GM18907 (cell line): ENCODE measurements at regions not wholly inside any gene's neighbourhood (a gene's known extent, or its start where the extent isn't known, plus 50 kb on each side); places are given as distances from the start of the nearest gene placed in this dataset.

Source experiments
- ATAC-seq: cut with Tn5 transposase; IDR thresholded peaks from one replicate; pipeline ENCODE4 v1.9.1; 2021; ENCODE audit warnings: mild to moderate bottlenecking, moderate library complexity; ENCODE audit not compliant: unreplicated experiment

DNA sequence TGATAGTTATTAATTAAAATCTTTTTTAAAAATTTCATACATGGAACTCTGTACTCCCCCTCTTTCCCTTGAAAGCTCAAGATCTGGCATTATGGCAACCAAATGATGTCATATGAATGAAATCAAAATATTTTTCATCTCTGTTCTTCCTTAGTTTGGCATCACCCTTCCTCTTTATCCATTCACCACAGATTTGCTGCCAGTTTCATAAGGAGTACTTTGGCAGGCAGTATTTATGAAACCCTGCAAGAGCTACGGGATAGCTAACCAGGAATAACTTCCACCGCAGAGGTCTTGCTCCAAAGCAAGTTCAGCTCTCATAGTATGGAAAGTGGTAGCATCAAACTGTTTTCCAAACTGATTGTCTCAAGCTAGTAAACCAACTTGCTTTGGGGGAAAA lies 113.9 kb upstream of the DOK5 start:
- no peak for ATAC-seq

DNA sequence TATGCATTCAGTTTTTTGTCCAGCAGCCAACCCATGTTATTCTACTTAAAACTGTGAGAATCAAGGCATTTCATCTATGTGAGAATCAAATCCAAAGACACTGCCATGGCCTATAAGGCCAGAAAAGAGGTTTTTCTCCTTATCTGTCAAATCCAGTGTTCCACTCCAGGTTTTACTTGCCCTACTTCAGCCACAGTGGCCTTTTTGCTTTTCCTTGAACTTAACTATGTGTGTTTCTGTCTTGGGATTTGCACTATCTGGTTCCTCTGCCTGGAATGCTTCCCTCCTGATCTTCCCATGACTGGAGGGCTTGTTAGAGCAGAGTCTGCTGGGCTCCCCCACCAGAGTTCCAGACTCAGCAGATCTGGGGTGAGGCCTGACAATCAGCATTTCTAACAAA lies 113.1 kb upstream of the DOK5 start:
- ATAC-seq = no peak

DNA sequence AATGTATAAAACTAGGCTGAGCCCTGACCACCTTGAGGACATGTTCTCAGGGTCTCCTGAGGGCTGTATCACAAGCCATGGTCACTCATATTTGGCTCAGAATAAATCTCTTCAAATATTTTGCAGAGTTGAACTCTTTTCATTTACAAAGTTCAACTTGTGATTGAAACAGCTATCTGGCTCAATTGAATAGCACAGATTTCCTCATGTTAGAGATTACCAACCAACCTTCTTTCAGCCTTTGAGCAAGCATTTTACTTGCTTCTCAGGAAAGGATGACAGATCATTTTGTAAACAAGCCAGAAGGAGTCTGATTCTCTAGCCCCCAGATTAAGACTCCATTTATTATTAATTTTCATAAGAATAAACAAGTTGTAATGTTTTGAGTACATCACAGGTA lies 111.0 kb upstream of the DOK5 start:
- no peak for ATAC-seq

DNA sequence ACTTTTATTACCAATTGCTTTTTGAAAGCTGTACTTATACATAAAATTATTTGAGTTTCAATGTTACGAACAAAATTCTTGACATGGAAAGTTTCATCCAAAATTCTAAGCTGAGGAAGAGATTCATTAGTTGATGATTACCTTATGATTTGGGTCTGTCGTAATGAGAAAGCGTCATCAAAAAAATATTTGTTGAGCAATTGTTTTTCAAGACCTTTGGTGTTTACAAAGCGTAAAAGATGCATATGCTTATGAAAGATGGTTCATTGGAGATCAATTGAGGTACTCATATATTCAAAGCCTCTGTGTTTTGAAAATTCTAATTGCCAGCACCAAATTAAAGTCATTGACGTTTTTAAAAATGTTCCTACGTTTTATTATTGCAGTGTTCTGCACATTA lies 110.5 kb upstream of the DOK5 start:
- ATAC-seq = no peak

DNA sequence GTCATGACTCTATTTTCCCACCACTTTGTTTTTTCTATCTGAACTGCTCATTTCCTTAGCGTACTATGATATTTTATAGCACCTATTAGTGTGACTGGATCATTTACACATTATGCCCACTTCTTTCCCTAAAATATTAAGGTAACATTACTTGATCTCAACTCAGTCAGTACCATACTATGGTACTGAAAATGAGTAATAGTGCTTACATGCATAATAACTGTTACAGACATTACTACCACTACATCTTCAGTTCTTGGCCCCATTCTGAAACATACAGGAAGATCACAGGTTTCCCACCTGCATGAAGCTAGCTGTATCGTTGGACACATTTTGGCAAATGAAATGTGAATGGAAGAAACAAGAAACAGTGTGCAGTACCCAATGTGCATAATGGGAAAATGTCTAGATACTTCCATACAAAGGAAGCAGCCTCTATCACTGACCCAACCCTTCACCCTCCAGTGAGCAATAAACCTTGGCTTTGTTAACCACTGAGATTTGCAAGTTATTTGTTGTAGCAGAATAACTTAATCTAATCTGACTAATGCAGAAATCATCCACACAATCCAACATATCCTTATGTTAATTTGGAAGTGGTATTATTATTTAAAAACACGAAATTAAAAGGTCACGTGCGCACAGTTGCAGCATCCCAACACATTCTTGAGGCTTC lies 108.6 kb upstream of the DOK5 start:
- no peak for ATAC-seq

DNA sequence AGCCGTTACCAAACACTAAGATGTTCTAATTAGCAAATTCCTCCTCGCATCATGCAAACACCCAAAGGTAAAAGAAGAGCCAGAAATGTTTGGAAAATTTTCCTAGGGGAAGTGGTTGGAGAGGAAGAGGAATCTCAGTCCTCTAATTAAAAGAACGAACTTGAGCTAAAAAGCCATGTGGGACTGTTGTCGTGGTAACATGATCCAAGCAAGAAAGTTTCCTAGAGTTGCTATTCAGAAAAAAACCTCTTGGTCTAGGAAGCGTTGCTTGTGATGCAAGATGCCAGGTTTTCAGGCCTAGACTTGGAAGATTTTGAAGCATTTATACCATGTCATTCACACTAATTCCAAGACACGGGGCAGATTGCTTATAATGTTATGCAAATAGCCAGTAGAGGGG lies 106.8 kb upstream of the DOK5 start:
- no peak for ATAC-seq

DNA sequence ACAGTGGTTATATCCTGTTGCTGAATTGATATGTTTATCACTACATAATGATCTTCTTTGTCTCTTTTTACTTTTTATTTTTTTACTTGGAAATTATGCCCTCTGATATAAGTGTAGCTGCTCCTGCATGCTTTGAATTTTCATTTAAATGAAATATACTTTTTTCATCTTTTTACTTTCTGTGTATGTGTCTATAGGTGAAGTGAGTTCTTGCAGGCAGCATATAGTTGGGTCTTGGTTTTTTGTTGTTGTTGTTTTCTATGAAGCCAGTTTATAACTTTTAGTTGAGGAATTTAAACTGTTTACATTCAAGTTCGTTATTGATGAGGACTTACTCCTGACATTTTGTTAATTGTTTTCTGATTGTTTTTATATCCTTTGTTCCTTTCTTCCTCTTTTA lies 103.1 kb upstream of the DOK5 start:
- ATAC-seq = no peak

DNA sequence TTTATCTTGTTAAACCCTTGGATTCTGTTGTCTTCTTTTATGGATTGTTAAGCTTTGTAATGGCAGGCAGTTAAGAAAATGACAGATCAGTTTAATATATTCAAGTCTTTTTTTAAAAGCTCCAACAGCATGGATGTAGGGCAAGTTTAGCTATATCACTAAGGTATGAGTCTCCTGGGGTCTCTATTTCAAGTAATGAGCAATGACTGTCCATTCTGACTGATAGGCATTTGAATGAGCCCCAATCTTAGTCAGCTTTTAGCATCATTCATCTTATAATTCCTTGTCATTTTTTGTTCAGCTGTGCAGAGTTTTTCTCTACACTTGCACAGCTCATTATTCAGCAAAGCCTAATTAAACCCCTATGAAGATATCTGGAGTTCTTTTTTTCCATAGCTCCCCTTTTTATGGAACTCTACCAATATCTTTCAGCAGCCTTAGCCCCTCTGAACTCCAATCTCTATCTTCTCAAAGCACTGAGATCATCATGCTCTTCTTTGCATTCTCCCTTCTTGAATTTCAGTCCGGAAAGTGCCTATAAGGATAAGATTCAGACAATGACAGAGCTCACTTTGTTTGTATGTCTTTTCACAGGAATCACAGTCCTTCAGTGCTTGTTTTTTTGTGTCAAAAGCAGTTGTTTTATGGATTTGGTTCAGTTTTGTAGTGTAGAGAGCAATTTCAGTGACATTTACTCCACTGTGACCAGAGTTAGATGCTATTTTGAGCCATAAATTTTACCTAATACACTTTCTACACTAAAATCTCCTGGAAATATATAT lies 97.2 kb upstream of the DOK5 start:
- no peak for ATAC-seq

DNA sequence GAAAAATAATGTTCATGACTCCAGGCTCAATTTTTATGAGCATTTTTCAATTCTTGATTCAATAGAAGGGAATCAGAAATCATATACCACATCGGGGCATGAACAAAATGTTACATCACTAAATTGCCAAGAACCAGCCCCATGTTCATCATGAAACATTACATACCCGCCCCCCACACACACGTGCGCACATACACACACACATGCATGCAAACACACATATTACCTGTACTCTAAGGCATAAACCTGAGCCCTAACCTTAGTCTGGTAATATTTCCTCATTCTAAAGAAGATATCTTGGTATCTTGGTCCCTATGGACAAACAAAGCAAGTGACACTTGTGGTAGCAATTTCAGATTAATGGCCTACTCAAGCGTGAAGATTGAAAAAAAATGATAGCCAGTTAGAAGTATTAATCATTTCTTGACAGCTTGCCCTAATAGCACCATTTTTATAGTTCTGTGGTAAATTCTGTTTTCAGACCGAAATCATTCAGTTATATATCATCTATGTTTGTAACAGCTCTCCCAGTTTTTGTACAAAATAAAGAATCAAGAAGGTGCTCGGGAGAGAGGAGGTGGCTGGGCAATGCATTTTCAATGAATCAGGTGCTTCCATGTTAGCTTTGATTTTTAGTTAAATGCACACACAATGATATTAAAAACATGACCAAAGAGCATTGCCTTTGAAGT lies 95.4 kb upstream of the DOK5 start:
- ATAC-seq = no peak

DNA sequence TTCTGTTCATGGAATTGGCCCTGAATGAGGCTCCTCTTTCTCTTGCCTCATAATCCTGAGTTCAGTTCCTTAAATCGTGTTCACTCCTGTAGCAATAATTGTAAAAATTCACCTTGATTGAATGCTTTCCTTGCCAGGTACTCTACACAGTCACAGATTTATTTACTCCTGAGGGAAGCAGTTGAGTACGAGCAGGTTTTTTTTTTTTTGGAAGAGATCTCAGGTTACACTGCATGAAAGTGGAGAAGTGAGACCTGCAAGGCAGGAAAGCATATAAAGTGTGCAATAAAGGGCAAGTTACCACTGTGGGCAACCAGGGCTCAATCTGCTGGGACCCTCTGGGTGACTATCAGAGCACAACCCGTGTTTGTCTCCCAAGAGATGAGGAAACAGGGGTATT lies 93.0 kb upstream of the DOK5 start:
- no peak for ATAC-seq

DNA sequence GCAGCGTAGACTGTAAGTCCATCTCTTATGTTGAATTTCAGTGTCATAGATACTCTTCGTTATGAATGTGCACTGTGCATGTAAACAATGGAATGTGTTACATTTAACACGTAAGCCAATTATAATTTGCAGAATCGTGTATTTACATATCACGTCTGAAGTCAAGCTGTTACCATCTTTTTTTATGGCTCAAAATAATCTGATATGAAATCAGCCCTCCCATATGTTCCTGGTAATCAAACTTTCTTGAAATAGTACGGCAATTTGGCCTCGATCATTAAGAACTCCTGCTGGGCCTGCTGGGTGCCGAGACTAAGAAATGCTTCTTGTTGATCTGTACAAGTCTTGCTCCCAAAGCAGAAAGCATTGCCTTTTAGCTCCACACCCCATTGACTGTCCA lies 89.6 kb upstream of the DOK5 start:
- ATAC-seq = no peak

DNA sequence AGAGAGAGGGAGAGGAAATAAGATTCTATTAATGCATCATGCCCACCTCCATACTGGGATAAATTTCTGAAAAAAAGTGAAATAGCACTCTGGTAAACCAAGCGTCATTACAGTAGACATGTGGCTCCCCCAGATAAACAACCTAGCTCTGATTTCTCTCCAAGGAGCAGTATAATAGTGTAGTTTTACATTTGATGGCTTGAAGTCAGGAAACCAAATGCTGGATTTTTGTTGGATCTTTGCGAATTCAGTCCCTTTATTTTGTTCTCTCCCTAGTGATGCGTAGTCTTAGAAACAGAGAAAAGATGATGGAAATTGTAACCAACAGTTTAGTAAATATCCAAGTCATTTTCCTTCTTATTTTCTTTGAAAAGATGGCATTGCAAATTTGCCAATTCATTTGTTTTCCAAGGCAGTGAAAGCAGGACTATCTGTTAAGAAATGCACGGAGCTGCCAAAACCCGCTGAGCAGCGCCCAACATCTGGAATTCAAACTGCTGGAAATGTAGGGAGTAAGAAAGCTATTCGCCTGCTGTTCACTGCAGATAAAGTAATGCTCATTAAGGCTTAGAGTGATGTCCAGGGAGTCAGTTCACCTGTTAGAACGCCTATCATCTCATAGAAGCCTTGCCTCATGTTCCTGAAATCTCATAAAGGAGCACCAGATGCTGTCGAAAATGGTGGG lies 85.7 kb upstream of the DOK5 start:
- ATAC-seq = no peak

DNA sequence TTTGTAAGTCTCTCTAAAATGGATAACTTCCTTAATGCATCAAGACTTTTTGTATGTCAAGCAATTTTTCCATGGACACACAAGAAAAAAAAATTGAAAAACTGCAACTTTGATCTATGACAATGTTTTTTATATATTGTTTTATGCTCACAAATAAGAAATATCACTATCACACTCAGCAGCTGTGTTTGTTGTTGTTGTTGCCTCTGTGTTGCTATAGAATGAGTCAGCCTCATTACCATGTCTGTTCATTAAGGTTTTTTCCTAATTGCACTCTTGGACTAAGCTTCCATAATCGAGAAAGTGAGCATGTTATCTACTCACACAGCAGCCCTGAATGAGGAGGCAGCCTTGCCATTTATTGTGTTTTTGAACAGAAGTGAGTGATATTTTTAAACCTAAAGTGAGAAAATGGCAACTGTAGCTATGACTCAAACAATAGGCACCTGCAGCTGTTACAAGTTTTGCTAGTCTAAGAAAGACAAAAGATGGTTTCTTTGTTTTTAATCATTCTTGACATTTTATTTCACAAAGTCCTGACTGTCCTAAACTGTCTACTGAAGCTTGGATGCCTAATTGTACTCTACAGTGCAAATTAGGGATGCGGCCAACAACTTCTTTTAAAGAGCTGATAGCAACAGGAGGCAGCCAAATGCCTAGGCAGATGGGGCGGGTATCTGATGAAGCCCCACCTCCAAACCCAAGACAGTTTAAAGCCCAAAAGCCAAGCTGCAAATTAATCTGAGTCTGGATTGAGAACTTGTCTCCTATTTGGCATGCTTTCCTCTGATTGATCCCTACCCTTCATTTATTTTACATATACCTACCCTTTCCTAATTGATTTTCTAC lies 77.9 kb upstream of the DOK5 start:
- no peak for ATAC-seq

DNA sequence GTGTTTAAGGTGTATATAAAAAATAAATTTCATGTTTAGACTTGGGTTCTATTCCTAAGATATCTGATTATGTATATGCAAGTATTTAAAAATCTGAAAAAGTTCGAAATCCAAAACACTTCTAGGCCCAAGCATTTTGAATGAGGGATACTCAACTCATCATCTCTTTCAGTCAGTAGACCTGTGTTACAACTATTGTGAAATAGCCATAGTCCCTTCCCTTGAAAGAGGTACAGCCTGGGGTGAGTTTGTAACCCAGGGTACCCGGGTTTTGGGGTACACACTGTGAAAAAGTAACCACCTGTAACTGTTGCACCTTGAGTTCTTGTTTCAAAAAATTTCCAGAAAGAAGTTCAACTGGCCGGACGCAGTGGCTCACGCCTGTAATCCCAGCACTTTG lies 76.6 kb upstream of the DOK5 start:
- no peak for ATAC-seq

DNA sequence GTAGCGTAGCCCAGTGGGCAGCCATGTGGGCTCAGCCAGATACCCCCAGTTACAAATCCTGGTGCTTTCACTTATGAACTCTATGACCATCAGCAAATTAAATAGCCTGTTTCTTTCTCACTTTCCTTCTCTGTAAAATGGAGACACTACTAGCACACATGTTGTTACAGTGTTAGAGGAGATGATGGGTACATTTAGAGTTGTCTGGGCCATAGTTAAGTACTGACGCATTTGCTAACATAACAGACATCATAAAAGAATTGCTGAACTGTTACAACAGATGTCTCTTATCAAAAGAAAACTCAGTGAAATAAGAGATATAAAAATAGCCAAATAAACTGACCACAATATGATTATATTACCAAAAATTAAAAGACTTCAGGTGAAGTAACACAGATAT lies 69.9 kb upstream of the DOK5 start:
- no peak for ATAC-seq

DNA sequence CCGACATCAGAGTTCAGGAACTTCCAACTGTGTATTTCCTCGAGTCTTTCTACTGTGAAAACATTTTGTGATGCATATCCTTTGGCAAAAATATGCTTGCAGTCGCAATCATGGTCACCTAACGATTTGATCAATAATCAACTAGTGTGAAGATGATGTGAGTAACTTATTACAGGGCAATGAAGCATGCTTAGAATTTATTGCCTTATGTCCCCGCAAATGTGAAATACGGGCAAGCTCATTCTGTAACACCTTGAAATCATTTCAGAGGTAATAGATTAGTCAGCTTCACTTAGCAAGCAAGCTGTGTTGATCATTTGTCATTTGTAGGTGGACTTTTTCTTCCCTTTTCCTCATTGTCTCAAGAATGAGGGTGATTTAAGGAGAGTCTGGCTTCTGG lies 67.9 kb upstream of the DOK5 start:
- no peak for ATAC-seq

DNA sequence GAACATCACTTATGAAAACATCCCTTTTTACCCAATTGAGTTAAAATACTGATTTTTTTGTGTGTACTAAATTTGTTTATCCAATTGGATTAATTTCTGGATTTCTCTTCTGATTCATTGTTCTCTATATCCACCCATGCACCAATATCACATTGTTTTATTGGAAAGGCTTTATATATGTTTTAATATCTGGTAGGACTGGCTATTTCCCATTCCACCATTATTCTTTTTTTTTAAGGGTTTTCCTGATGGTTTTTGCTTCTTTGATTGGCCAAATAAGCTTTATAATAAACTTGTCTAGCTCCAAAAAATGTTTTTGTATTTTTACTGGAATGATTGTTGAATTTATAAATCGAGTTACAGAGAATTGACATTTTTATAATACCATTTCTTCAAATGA lies 59.4 kb upstream of the DOK5 start:
- ATAC-seq = no peak

DNA sequence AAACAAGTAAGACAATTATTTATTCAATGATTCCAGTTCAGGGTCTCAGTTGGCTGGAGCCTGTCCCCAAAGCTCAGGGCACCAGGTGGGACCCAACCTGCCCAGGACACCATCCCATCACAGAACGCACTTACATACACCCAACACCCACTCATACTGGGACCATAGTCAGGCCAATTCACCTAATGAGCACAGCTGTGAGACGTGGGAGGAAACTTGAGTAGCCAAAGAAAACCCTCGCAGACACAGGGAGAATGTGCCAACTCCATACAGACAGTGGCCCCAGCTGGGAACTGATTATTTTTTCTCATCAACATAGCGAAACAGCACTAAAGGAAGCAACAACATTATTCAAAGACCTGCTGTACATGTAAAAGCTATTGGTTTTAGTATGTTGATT lies 58.6 kb upstream of the DOK5 start:
- no peak for ATAC-seq

DNA sequence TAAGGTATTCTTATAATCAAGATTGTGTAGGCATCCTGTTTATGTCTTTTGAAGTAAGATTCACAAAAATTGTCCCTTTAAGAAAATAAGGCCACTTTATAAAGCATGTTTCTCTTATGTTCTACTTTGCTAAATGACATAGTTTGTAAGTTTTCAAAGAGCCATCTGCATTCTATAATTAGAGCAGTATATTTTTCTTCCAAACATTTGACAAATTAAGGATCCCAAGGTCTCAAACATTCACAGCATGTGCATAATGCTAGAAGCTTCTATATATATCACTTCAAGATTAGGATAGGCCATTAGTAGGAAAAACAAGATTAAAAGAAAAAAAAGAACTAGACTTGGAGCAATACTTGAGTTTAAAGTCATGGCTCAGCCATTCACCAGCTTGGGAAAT lies 55.9 kb upstream of the DOK5 start:
- no peak for ATAC-seq
